HEK293T (cell line): ENCODE measurements at regions not wholly inside any gene's neighbourhood (a gene's known extent, or its start where the extent isn't known, plus 50 kb on each side); places are given as distances from the start of the nearest gene placed in this dataset.

Source experiments
- ARNT ChIP-seq: fragments of 450-650 bp; IDR thresholded peaks from 2 replicates; pipeline ENCODE4 v1.6.1; 2017; ENCODE audit warnings: mild to moderate bottlenecking
- ELF4 ChIP-seq: fragments of 450-650 bp; IDR thresholded peaks from 2 replicates; pipeline ENCODE4 v1.6.1; 2017; ENCODE audit warnings: antibody characterized with exemption
- FOXK2 ChIP-seq: fragments of 450-650 bp; IDR thresholded peaks from 2 replicates; pipeline ENCODE4 v1.6.1; 2016; ENCODE audit warnings: mild to moderate bottlenecking
- LEF1 ChIP-seq: fragments of 450-650 bp; IDR thresholded peaks from 2 replicates; pipeline ENCODE4 v1.6.1; 2017; ENCODE audit warnings: mild to moderate bottlenecking, borderline replicate concordance
- TARDBP ChIP-seq: fragments of 450-650 bp; IDR thresholded peaks from 2 replicates; pipeline ENCODE4 v1.6.1; 2016
- TF ChIP-seq, protein P1 (sequence below): fragments of 450-650 bp; IDR thresholded peaks from 2 replicates; pipeline ENCODE4 v1.6.1; 2016

DNA sequence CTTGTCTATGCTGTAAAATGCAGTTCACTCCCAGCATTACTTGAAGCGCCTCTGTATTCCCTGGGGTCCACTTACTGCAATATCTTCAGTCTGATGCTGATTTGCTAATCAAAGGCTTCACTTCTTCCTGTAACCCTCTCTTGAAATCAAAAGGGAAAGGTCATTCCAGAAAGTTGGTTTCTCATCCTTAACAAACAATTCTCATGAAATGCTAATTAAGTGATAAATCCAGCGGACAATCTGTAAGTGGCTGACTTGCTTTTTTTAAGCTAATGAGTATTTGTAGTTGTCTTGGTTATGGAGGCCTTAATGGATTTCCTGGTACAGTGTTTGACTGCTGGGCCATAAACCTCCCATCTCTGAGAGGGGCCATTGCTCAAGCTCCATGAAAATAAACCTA lies 499.6 kb upstream of the HS6ST1 start:
- TF ChIP-seq ELF4 (no peak), ARNT (no peak), LEF1 (no peak), TARDBP (no peak), FOXK2 (no peak)
- TF ChIP-seq, protein P1, sequence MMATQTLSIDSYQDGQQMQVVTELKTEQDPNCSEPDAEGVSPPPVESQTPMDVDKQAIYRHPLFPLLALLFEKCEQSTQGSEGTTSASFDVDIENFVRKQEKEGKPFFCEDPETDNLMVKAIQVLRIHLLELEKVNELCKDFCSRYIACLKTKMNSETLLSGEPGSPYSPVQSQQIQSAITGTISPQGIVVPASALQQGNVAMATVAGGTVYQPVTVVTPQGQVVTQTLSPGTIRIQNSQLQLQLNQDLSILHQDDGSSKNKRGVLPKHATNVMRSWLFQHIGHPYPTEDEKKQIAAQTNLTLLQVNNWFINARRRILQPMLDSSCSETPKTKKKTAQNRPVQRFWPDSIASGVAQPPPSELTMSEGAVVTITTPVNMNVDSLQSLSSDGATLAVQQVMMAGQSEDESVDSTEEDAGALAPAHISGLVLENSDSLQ: no peak
